Astrocyte of the cerebellum (primary cell): ENCODE measurements at regions not wholly inside any gene's neighbourhood (a gene's known extent, or its start where the extent isn't known, plus 50 kb on each side); places are given as distances from the start of the nearest gene placed in this dataset.

Experiments
- DNase-seq: peaks from one replicate; pipeline ENCODE4 v3.0.0-alpha.2; 2011; ENCODE audit warnings: low read depth
- H3K4me3 ChIP-seq: 2 replicates; pipeline ENCODE4 v1.5.1; 2011; ENCODE audit warnings: mild to moderate bottlenecking, low read depth, low read length, moderate library complexity
- CTCF ChIP-seq: IDR thresholded peaks from 2 replicates; pipeline ENCODE4 v1.5.1; 2012; ENCODE audit warnings: low read length, low read depth, moderate library complexity, mild to moderate bottlenecking; ENCODE audit errors: missing control alignments
- in situ Hi-C: cut with HindIII; loops from 2 replicates; pipeline ENCODE4 v1.10.0; 2017; ENCODE audit warnings: low sequenced_read_pairs

- TF ChIP-seq CTCF: no peak
- in situ Hi-C loops: no loop called here
- no peak overlapping the region for H3K4me3 ChIP-seq
- DNase-seq: no peak
Observed at GRCh38 chr13:22589880-22590279, 590.9 kb upstream of the SGCG start.

GRCh38 chr13:22592515-22592914 is 588.3 kb upstream of the SGCG start:
- no peak overlapping the region for H3K4me3 ChIP-seq
- no peak for DNase-seq
- in situ Hi-C loops: no loop called here
- TF ChIP-seq CTCF: no peak

- no peak for TF ChIP-seq CTCF
- no peak overlapping the region for H3K4me3 ChIP-seq
- no peak for DNase-seq
- in situ Hi-C loops: no loop called here
Observed at GRCh38 chr13:22594041-22594440, 586.7 kb upstream of the SGCG start.

- DNase-seq: no peak
- no peak for TF ChIP-seq CTCF
- in situ Hi-C loops: no loop called here
- no peak overlapping the region for H3K4me3 ChIP-seq
Observed at GRCh38 chr13:22596171-22596863, 584.5 kb upstream of the SGCG start.

- in situ Hi-C loops: no loop called here
- DNase-seq: no peak
- TF ChIP-seq CTCF: no peak
- no peak overlapping the region for H3K4me3 ChIP-seq
Observed at GRCh38 chr13:22599156-22599555, 581.6 kb upstream of the SGCG start.

GRCh38 chr13:22618002-22618401 is 562.8 kb upstream of the SGCG start:
- H3K4me3 ChIP-seq: no peak overlapping the region
- in situ Hi-C loops: no loop called here
- no peak for TF ChIP-seq CTCF
- DNase-seq: no peak

- no peak for TF ChIP-seq CTCF
- in situ Hi-C loops: no loop called here
- no peak for DNase-seq
- H3K4me3 ChIP-seq: no peak overlapping the region
Observed at GRCh38 chr13:22625691-22626090, 555.1 kb upstream of the SGCG start.
